Mammary epithelial cell (primary cell): ENCODE measurements at regions not wholly inside any gene's neighbourhood (a gene's known extent, or its start where the extent isn't known, plus 50 kb on each side); places are given as distances from the start of the nearest gene placed in this dataset.

Experiments used
- CTCF ChIP-seq, 2 donors: IDR thresholded peaks in 1 of 2; conservative IDR thresholded peaks in 1 of 2; 2 replicates each; pipeline ENCODE4 v1.5.1; 2011 to 2012; ENCODE audit warnings: inconsistent platforms in 2 of 2, low read length in 2 of 2, mild to moderate bottlenecking in 2 of 2, control low read depth in 1 of 2, low read depth in 1 of 2; ENCODE audit not compliant: insufficient read depth in 1 of 2; ENCODE audit errors: extremely low read depth in 1 of 2
- EZH2 ChIP-seq: IDR thresholded peaks from 2 replicates; pipeline ENCODE4 v1.6.1; 2012; ENCODE audit warnings: low read length, inconsistent platforms, borderline replicate concordance

GRCh38 chr10:6343305-6344010, 140.7 kb downstream of the PFKFB3 start:
- no peak for TF ChIP-seq CTCF (conservative IDR thresholded peaks at IDR 0.05 in 1 of 2, IDR thresholded peaks at IDR 0.05 in 1 of 2; ENCODE audit: extremely low read depth in 1 of 2, insufficient read depth in 1 of 2, low read depth in 1 of 2, low read length in 2 of 2)
- TF ChIP-seq EZH2 = no peak
